Fibroblast of lung (primary cell): ENCODE measurements at regions not wholly inside any gene's neighbourhood (a gene's known extent, or its start where the extent isn't known, plus 50 kb on each side); places are given as distances from the start of the nearest gene placed in this dataset.

Source experiments
- DNase-seq, 2 donors: peaks; one replicate each; pipeline versions ENCODE4 v3.0.0 to v3.0.0-alpha.2; 2010; ENCODE audit warnings: low read depth in 2 of 2
- H2AFZ ChIP-seq: 2 replicates; pipeline ENCODE4 v1.5.1; 2012; ENCODE audit warnings: low read length, control low read depth, inconsistent platforms
- H3K27ac ChIP-seq: 2 replicates; pipeline ENCODE4 v1.5.1; 2011; ENCODE audit warnings: low read length, control low read depth; ENCODE audit not compliant: insufficient read depth
- H3K27me3 ChIP-seq: 2 replicates; pipeline ENCODE4 v1.5.1; 2011; ENCODE audit warnings: mild to moderate bottlenecking, low read length; ENCODE audit not compliant: control insufficient read depth, insufficient read depth
- H3K36me3 ChIP-seq: 2 replicates; pipeline ENCODE4 v1.5.1; 2011; ENCODE audit warnings: low read length; ENCODE audit not compliant: control insufficient read depth, insufficient read depth
- H3K4me1 ChIP-seq: 2 replicates; pipeline ENCODE4 v1.5.1; 2011; ENCODE audit warnings: low read length; ENCODE audit not compliant: control insufficient read depth, insufficient read depth; ENCODE audit errors: extremely low read depth
- H3K4me2 ChIP-seq: 2 replicates; pipeline ENCODE4 v1.5.1; 2011; ENCODE audit warnings: low read length, control low read depth; ENCODE audit not compliant: insufficient read depth; ENCODE audit errors: extremely low read depth
- H3K4me3 ChIP-seq, 4 experiments: fragments of 200-600 bp in 1 of 4; sonication (generic) in 1 of 4; replicated peaks in 1 of 4; 2 replicates each; pipeline ENCODE4 v1.5.1; 2011 to 2016; ENCODE audit warnings: low read length in 4 of 4, low read depth in 3 of 4, mild to moderate bottlenecking in 3 of 4, control low read depth in 2 of 4, inconsistent platforms in 1 of 4, mixed read lengths in 1 of 4; ENCODE audit not compliant: insufficient read depth in 1 of 4; ENCODE audit errors: control extremely low read depth in 1 of 4
- H3K79me2 ChIP-seq: 2 replicates; pipeline ENCODE4 v1.5.1; 2012; ENCODE audit warnings: mild to moderate bottlenecking, low read length, inconsistent platforms; ENCODE audit not compliant: control insufficient read depth, insufficient read depth
- H3K9ac ChIP-seq: 2 replicates; pipeline ENCODE4 v1.5.1; 2011; ENCODE audit warnings: mild to moderate bottlenecking, low read length, control low read depth; ENCODE audit not compliant: insufficient read depth
- H3K9me3 ChIP-seq: 2 replicates; pipeline ENCODE4 v1.5.1; 2012; ENCODE audit warnings: low read depth, low read length; ENCODE audit not compliant: control insufficient read depth, insufficient read depth
- H4K20me1 ChIP-seq: 2 replicates; pipeline ENCODE4 v1.5.1; 2011; ENCODE audit warnings: low read length; ENCODE audit not compliant: control insufficient read depth, insufficient read depth; ENCODE audit errors: extremely low read depth
- CTCF ChIP-seq, 2 donors: IDR thresholded peaks in 1 of 2; conservative IDR thresholded peaks in 1 of 2; 1 replicate in 1 of 2; 2 replicates in 1 of 2; pipeline ENCODE4 v1.5.1; 2011 to 2012; ENCODE audit warnings: low read length in 2 of 2, control low read depth in 1 of 2, inconsistent platforms in 1 of 2, low read depth in 1 of 2, mild to moderate bottlenecking in 1 of 2
- EZH2 ChIP-seq: IDR thresholded peaks from 2 replicates; pipeline ENCODE4 v1.5.1; 2012; ENCODE audit warnings: low read length, control low read depth, mild to moderate bottlenecking; ENCODE audit errors: missing control alignments

GRCh38 chr10:59018977-59019376 is 157.5 kb upstream of the PHYHIPL start:
- no peak for TF ChIP-seq EZH2
- TF ChIP-seq CTCF (conservative IDR thresholded peaks at IDR 0.05 in 1 of 2, IDR thresholded peaks at IDR 0.05 in 1 of 2; ENCODE audit: low read depth in 1 of 2, low read length in 2 of 2) = no peak
- Histone ChIP-seq H2AFZ (peak overlapping the region; percentile 66), H3K27me3 (no peaks in the 10 kb centered on the region), H3K4me2 (peak overlapping the region; percentile 48), H3K36me3 (no peaks in the 10 kb centered on the region), H3K4me1 (no peaks in the 10 kb centered on the region), H3K27ac (no peak overlapping the region), H4K20me1 (no peaks in the 10 kb centered on the region), H3K79me2 (no peaks in the 10 kb centered on the region), H3K9ac (no peak overlapping the region), H3K9me3 (no peaks in the 10 kb centered on the region), H3K4me3 (peak overlapping the region in 1 of 4 experiments; percentile 32)
- no peak for DNase-seq

GRCh38 chr10:59019603-59020002 is 156.8 kb upstream of the PHYHIPL start:
- Histone ChIP-seq H3K36me3 (no peaks in the 10 kb centered on the region), H2AFZ (no peak overlapping the region), H3K4me3 (peak overlapping the region in 3 of 4 experiments; percentile 5 to 32 (median 20)), H4K20me1 (no peaks in the 10 kb centered on the region), H3K4me1 (no peaks in the 10 kb centered on the region), H3K79me2 (no peaks in the 10 kb centered on the region), H3K27me3 (no peaks in the 10 kb centered on the region), H3K9ac (no peak overlapping the region), H3K9me3 (no peaks in the 10 kb centered on the region), H3K4me2 (peak overlapping the region; percentile 48), H3K27ac (no peak overlapping the region)
- TF ChIP-seq EZH2 = no peak
- no peak for TF ChIP-seq CTCF (conservative IDR thresholded peaks at IDR 0.05 in 1 of 2, IDR thresholded peaks at IDR 0.05 in 1 of 2; ENCODE audit: low read depth in 1 of 2, low read length in 2 of 2)
- DNase-seq = peak; percentile 17 to 37

- no peaks in the 10 kb centered on the region for H3K79me2 ChIP-seq
- H3K4me3 ChIP-seq = no peak overlapping the region
- TF ChIP-seq EZH2 = no peak
- TF ChIP-seq CTCF (conservative IDR thresholded peaks at IDR 0.05 in 1 of 2, IDR thresholded peaks at IDR 0.05 in 1 of 2; ENCODE audit: low read depth in 1 of 2, low read length in 2 of 2) = no peak
- no peak overlapping the region for H2AFZ ChIP-seq
- no peaks in the 10 kb centered on the region for H4K20me1 ChIP-seq
- no peaks in the 10 kb centered on the region for H3K4me1 ChIP-seq
- H3K27ac ChIP-seq = no peak overlapping the region
- H3K9me3 ChIP-seq = no peaks in the 10 kb centered on the region
- no peaks in the 10 kb centered on the region for H3K36me3 ChIP-seq
- no peak overlapping the region for H3K4me2 ChIP-seq
- DNase-seq = no peak
- no peaks in the 10 kb centered on the region for H3K27me3 ChIP-seq
- H3K9ac ChIP-seq = no peak overlapping the region
Observed at GRCh38 chr10:59020502-59020901, 155.9 kb upstream of the PHYHIPL start.
